CD4-positive, alpha-beta T cell treated with Interleukin-4 for 1 hour (primary cell): ENCODE measurements at regions not wholly inside any gene's neighbourhood (a gene's known extent, or its start where the extent isn't known, plus 50 kb on each side); places are given as distances from the start of the nearest gene placed in this dataset.
A peak's percentile ranks its signal among the peaks of the same experiment; 100 is the strongest.

ENCODE experiments used
- DNase-seq, 2 donors: peaks; one replicate each; pipeline ENCODE4 v3.0.0-alpha.2; 2020 to 2022

GRCh38 chr10:130807721-130808120 lies 503.8 kb downstream of the TCERG1L start:
- DNase-seq = no peak

DNA sequence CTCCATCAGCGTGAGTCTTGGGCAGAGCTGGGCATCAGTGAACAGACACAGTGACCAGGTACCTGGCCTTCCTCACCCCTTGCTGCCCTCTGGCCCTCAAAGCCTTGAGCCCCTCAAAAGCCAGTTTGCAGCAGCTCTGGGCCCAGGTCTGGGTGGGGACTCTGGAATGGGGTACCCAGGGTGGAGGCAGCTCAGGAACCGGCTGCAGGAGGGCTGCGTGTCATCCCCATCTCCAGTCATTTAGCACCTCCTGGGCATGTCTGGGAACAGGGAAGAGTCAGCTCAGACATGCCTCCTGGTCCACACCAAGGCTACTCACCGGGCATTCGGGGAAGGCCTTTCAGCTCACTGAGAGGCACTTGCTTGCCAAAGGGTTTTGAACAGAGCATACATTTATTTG lies 503.3 kb downstream of the TCERG1L start:
- DNase-seq = no peak

GRCh38 chr10:130808686-130809085 lies 502.8 kb downstream of the TCERG1L start:
- no peak for DNase-seq

DNA sequence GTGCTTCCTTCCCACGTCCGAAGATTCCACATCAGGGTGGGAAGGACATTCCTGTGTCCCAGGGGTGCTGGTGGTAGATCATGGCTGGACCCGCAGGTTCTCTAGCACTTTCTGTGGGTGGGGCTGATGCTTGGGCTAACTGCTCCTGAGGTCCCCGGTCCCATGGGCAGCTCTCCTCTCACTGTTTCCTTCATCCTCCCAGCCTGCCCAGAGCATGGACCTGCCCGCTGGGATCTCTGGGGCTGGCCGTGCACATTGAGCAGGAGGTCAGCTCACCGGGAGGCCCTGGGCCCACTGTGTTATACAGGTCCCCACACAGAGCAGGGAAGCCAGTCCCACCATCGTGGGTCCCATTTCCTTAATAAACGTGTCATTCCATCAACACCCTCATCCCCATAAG lies 502.3 kb downstream of the TCERG1L start:
- no peak for DNase-seq

DNA sequence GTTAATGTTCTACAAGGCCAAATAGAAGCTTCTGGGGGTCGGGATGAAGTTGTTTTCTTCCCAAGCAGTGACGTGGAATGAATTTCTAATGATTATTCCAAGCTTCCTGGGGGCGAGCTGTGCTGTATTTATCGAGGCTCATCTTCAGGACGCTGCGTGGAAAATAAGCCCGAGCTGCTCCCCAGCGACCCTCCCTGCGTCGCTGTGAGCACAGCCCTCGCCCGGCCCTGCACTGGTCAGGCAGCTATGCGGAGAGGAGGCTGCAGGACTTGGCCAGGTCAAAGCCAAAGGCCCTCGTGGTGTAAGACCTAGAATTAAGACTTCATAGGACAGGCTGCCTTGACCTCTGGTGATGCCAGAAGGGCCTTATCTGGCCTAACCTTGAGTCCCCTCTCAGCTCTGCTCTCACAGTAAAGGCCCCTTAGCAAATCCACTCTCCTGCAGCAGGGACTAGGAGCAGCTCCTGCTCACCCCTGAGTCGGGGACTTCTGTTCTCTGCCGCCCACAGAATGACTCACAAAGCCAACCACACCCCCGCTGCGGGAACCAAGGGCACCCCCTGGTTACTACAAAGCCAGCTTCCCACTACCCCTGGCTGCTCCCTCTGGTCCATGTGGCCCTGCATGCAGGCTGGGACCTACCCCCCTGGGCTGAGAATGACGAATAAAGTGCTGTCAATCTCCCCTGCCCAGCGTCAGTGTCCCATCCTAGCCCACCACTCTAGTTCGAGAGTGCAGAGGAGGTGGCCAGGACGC lies 501.6 kb downstream of the TCERG1L start:
- no peak for DNase-seq

DNA sequence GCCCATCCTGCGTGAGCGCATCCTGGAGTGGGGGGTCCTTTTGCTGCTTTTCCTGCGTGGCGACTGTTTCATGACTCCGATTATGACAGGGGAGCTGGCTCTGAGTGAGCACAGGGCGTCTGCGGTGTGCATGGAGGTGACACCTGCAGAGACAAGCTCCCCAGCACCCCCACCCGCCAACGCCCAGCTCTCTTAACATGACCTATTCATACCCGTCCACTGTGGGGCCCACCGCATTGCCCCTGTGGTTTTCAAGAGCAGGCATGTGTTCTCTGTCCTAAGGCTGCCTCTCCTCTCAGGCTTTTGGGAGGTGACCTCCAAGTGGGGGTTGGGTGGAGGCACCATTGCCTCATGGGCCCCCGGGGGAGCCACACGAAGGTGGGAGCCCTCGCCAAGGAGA lies 500.7 kb downstream of the TCERG1L start:
- DNase-seq = no peak

GRCh38 chr10:130812381-130813148 lies 499.0 kb downstream of the TCERG1L start:
- DNase-seq = peak in 1 of 2 donors; percentile 5

DNA sequence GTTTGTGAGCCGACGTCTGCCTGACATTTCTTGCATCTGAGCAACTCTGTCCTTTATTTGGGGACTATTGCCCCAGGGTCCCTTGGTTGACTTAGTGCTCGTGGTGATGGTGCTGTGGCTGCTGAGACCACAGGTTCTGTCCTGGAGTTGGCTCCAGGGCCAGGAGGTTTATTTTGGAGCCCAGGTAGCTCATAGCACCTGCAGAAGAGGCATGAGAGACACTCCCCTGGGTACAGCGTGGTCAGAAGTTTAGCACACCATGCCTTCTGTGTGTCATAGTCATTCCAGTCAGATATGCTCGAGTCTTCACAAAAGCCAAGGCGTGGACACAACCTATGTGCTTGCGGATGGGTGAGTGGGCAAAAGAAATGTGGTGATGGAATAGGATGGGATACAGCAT lies 496.9 kb downstream of the TCERG1L start:
- DNase-seq = no peak

DNA sequence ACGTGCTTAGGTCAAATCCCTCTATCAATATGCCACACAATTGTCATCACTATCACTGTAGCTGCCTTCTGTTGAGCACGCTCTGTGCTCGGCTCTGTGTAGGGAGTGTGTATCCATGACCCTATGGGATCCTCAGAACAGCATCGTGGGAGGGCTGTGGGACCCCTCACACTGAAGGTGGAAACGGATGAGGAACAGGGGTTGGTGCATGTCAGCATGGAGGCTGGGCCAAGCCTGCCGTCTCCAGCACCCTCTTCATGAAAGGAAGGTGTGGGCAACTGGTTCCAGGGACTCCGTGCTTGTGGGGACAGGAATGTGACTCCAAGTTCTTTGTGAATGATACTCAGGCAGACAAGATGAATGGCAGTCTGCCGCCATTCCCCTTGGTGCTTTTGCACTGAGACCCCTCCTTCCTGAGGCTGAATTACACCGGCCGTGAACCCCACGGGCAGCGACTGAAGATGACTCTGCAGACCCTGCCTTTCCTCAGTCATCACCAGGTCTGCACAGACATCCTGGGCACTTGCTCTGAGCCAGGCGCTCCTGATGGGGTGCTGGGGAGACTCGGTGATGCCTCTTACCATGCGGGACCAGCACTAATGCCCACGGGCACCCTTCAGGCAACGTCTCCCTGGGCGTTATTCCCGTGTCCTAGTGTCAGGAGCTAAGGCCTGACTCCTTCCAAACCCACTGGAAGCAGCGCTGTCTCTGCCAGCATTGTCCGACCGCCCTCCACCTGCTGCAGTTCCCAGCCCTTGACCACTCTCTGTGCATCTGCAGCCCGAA lies 495.2 kb downstream of the TCERG1L start:
- DNase-seq = no peak

DNA sequence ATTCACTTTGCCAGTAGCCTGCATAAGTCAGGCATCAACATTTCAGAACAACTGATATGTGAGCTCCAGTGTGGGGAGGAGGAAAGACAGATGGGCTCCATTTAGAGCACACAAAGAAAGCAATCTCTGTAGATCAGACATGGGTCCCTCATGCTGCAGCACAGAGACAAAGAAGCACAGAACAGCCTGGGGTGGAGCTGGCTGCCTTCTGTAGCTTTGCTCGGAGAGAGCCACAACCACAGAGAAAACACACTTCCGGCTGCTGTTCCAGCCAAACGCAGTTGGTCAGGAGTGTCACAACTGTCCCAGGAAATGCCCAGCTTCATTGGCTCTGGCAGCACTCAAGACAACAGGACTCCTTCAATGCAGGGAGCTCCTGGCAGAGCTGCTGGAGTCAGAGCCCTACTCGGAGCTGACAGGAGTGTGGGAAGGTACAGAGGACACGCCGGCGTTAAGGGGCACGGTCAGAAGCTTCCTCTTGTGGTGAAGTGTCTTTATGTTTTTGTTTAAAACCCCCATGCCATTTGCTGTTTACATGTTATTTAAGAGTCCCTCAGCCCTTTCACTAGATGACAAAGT lies 494.4 kb downstream of the TCERG1L start:
- no peak for DNase-seq

- no peak for DNase-seq
Observed at GRCh38 chr10:130817674-130818073, 493.8 kb downstream of the TCERG1L start.

- DNase-seq = no peak
Observed at GRCh38 chr10:130820880-130821482, 490.5 kb downstream of the TCERG1L start.

DNA sequence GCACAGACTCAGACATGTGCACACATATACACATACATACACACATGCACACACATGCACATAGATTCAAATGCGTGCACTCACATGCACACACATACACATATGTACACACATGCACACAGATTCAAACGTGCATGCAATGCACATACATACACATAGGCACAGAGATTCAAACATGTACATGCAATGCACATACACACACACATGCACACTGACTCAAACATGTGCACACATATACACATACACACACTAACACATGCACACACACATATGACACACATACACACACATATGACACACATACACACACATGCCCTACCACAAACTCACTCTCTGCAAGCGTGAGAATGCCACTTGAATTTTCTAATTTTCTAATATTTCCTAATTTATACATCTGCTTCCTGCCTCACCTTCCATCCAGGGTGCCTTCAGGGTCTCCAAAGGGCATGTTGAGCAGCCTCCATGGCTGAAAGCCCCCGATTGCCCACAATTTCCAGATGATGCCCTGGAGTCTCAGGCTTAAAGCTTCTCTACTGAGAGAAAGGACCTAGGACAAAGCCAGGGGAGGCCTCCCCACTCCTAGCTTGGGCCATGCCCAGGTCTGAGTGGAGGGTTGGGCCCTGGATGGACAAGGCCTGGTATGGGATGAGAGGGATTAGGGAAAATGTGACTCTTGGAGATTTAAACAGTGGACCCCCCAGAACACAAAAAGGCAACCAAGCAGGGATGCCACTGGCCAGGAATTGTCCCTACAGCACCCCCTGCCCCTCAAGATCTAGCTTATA lies 487.1 kb downstream of the TCERG1L start:
- no peak for DNase-seq

- DNase-seq = no peak
Observed at GRCh38 chr10:130833596-130833995, 477.9 kb downstream of the TCERG1L start.

DNA sequence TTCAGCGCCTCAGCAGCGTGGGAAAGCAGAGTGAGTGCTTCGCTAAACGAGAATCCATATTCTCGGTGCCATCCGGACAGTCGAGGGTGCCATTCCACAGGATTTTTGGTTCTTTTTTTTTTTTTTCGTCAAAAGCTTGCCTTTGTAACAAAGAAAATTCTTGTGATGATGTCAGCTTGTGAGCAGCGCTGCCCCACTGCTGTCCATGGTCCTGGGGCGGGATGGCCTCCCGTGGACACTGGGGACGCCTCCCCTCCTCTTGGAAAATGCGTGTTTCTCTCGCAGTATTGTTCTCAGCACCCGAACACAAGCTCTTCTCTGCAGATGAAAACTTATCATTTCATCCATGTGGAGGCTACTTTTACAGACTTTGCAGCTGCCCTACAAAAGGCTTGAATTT lies 477.4 kb downstream of the TCERG1L start:
- DNase-seq = no peak

- DNase-seq = no peak
Observed at GRCh38 chr10:130834573-130834972, 476.9 kb downstream of the TCERG1L start.

GRCh38 chr10:130835068-130835467 lies 476.5 kb downstream of the TCERG1L start:
- DNase-seq = no peak

DNA sequence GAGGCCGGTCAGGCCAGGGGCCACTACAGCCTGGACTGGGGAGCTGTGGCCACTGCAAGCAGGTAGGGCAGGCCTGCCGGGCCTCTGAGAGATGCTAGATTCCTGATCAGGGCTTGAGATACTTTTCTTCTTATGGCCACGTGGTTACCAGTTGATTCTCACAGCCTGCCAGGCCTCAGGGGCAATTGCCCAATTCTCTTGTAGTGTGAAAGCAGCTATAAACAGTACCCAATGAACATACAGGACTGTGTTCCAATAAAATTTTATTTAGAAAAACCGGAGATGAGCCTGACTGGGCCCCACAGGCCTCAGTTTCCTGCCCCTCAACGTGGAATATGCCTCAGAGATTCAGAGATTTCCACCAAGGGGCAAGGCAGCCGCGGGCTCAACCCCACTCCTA lies 475.2 kb downstream of the TCERG1L start:
- DNase-seq = no peak

GRCh38 chr10:130843051-130843653 lies 468.4 kb downstream of the TCERG1L start:
- no peak for DNase-seq

DNA sequence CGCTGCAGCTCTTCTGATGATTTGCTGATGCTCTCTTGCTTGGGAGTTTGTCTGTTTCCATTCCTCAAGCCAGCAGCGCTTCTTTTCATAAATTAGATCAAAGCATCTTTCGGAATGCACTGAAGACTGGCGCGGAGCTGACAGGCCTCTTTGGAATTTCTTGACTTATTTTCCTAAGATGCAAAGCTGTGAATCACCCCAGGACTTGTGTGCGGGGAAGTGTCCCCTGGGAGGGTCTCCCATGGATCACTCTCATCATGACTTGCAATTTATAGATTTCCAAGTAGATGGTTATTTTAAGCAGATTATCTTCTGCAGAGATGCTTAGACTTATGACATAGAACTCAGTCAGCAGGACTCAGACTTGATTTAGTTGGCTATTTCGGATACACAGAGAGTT lies 467.2 kb downstream of the TCERG1L start:
- DNase-seq = no peak

DNA sequence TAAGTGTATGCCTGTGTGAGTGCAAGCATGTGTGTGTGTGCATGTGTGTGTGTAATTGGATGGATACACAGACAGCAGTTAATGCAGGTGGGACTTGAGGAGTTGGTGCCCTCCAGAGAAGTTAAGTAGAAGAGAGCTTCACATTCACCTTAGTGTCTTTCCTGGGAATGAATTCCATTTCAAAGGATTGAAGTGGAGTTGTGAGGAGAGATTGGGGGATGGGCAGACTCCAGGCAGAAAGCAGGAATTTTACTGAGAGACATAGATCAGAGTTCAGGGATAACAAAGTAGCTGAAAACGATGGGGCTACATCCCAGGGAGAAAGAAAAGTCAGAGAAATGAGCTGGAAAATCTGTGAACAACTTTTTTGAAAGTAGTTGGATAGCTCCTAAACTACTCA lies 464.4 kb downstream of the TCERG1L start:
- DNase-seq = no peak

DNA sequence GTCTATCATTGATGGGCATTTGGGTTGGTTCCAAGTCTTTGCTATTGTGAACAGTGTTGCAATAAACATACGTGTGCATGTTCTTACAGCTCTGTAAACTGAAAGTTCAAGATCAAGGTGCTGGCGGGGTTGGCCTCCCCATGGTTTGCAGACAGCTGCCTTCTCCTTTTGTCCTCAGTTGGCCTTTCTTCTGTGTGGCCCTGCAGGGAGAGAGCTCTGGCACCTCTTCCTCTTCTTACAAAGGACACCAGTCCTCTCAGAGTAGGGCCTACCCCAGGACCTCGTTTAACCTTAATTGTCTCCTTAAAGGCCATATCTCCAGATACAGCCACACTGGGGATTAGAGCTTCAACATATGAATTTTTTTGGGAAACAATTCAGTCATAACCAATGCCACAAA lies 462.7 kb downstream of the TCERG1L start:
- no peak for DNase-seq
